K562 (cell line): ENCODE measurements at regions not wholly inside any gene's neighbourhood (a gene's known extent, or its start where the extent isn't known, plus 50 kb on each side); places are given as distances from the start of the nearest gene placed in this dataset.

Experiments used
- CBX2 ChIP-seq: fragments of 200-600 bp; sonication (generic); IDR thresholded peaks from one replicate; pipeline ENCODE4 v1.6.1; 2012; ENCODE audit warnings: mild to moderate bottlenecking, low read length, inconsistent platforms; ENCODE audit not compliant: insufficient read depth, poor library complexity, severe bottlenecking
- CEBPB ChIP-seq: fragments of 450-650 bp; IDR thresholded peaks from 2 replicates; pipeline ENCODE4 v1.6.1; 2016; ENCODE audit warnings: missing genetic modification characterization, missing compliant biosample characterization
- GTF2E2 ChIP-seq: fragments of 200-800 bp; sonication (Bioruptor generic); IDR thresholded peaks from 2 replicates; pipeline ENCODE4 v1.6.1; 2016; ENCODE audit warnings: missing genetic modification characterization, missing compliant biosample characterization
- NFIC ChIP-seq: fragments of 450-650 bp; IDR thresholded peaks from 2 replicates; pipeline ENCODE4 v1.6.1; 2017; ENCODE audit warnings: mild to moderate bottlenecking, inconsistent platforms
- PYGO2 ChIP-seq: fragments of 450-650 bp; IDR thresholded peaks from 2 replicates; pipeline ENCODE4 v1.6.1; 2016; ENCODE audit warnings: mild to moderate bottlenecking, missing genetic modification characterization, moderate library complexity, missing compliant biosample characterization
- ZBTB2 ChIP-seq: fragments of 450-650 bp; IDR thresholded peaks from 2 replicates; pipeline ENCODE4 v1.6.1; 2016; ENCODE audit warnings: antibody characterized with exemption
- ZNF121 ChIP-seq: sonication (generic); formaldehyde crosslinking; conservative IDR thresholded peaks from 2 replicates; pipeline ENCODE4 v1.8.0; 2022; ENCODE audit warnings: missing genetic modification reagents
- ZNF133 ChIP-seq: fragments of 250-450 bp; sonication (Bioruptor Pico); IDR thresholded peaks from 2 replicates; pipeline ENCODE4 v1.4.0; 2020; ENCODE audit warnings: mild to moderate bottlenecking
- ZNF589 ChIP-seq: fragments of 200-800 bp; sonication (Bioruptor generic); IDR thresholded peaks from 2 replicates; pipeline ENCODE4 v1.6.1; 2016; ENCODE audit warnings: low read depth, missing genetic modification characterization, missing compliant biosample characterization
- ZZZ3 ChIP-seq: fragments of 450-650 bp; IDR thresholded peaks from 2 replicates; pipeline ENCODE4 v1.6.1; 2016; ENCODE audit warnings: antibody characterized with exemption, mild to moderate bottlenecking, moderate library complexity

DNA sequence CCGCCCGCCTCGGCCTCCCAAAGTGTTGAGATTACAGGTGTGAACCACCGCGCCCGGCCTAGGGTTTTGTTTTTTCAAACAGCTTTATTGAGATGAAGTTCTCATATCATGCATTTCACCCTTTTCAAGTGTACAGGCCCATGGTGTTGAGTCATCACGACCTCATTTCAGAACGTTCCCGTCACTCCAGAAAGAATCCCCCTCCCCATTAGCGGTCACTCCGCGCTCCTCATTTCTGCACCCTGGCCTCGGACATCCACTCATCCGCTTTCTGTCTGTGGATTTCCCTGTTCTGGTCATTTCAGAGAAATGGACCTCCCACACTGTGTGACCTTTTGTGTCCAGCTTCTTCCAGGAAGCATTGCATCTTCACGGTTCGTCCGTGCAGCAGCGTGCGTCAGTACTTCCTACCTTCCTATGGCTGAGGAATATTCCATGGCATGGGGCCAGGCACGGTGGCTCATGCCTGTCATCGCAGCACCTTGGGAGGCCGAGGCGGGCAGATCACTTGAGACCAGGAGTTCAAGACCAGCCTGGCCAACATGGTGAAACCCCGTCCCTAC, 135.2 kb upstream of the GSE1 start:
- TF ChIP-seq ZZZ3 (no peak), ZNF121 (CRISPR knock-in tag) (no peak), ZBTB2 (no peak), PYGO2 (tag) (no peak), CEBPB (tag) (no peak), GTF2E2 (tag) (no peak), CBX2 (no peak), ZNF589 (CRISPR knock-in tag) (no peak), NFIC (peak; percentile 71), ZNF133 (CRISPR knock-in tag) (no peak)
